Epithelial cell of prostate (primary cell): ENCODE measurements at regions not wholly inside any gene's neighbourhood (a gene's known extent, or its start where the extent isn't known, plus 50 kb on each side); places are given as distances from the start of the nearest gene placed in this dataset.
A peak's percentile ranks its signal among the peaks of the same experiment; 100 is the strongest.
"Not testable (repeated sequence)": the region's sequence is repeated elsewhere in the genome, so short reads cannot be mapped to it uniquely, and the experiment has no call there.

Experiments
- DNase-seq: peaks from one replicate; pipeline ENCODE4 v3.0.0-alpha.2; 2011; ENCODE audit warnings: low read depth, low spot score
- H3K27ac ChIP-seq: fragments of 450-650 bp; 2 replicates; pipeline ENCODE4 v1.5.1; 2017; ENCODE audit warnings: mild to moderate bottlenecking

DNA sequence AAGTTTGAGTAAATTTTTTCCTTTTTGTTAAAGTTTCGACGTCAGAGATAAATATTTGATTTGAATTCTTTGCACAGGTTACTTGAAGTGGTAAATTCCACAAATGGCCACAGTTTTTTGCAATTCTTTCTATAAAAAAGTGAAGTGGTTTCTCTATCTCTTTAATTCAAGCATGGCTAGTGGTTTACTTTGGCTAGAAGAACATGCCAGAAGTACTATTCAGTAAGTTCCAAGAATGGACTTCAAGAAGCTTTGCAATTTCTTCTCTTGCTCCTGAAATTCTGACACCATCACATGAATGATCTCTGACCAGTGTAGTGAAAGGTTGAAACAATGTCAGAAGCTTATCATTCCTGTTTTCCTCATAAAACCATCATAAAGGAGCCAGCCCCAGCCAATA is 55.7 kb upstream of the RNPC3 start:
- no peak overlapping the region for H3K27ac ChIP-seq
- no peak for DNase-seq

DNA sequence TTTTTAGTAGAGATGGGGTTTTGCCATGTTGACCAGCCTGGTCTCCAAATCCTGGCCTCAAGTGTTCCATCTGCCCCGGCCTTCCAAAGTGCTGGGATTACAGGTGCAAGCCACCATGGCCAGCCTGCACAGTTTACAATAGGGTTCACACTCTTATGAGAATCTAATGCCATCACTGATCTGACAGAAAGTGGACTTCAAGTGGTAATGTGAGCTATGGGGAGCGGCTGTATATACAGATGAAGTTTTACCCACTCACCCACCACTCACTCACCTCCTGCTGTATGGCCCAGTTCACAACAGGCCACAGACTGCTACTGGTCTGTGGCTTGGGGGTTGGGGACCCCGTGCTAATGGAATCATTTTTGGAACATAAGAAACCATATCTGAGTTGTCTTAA is 58.4 kb upstream of the RNPC3 start:
- H3K27ac ChIP-seq: no peak overlapping the region
- no peak for DNase-seq

DNA sequence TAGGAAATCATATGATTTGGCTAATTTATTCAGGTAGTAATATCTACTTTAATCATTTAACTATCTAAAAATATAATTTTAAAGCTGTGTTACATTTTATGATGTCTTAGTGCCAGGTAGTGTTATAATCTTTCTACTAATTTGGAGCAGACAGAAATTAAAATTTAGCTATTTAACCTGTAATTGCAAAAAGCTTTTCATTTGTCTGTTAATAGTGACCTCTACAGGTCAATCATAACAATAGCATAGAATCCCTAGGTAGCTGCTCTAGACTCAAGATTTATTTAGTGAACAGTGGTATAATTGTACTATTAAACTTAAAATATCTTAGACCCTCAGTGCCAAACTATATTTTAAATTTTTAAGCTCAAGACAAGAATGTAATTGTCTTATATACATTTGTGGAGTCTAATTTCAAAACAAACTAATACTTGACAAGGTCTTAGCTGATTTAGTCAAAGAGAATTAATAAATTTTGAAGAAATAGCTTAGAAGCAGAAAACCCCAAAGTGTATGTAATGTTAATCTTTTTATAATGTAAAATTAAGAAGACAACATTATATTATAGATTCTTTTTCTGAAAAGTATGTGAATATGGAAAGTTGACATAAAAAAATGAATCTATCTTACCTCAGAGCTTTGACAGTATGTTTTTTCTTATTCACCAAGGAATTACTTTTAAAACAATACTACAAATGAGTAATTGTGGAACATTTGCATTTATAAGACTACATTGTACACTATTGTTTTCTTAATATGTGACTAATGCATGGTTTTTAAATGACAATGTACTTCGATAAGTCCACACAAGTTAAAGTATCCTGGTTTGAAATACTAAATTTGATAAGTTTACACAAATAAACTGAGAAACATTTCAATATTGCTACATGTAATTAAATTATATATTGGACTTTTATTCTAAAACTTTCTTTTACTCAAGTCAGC is 64.1 kb upstream of the RNPC3 start:
- peak overlapping the region; percentile 11 for H3K27ac ChIP-seq
- no peak for DNase-seq

DNA sequence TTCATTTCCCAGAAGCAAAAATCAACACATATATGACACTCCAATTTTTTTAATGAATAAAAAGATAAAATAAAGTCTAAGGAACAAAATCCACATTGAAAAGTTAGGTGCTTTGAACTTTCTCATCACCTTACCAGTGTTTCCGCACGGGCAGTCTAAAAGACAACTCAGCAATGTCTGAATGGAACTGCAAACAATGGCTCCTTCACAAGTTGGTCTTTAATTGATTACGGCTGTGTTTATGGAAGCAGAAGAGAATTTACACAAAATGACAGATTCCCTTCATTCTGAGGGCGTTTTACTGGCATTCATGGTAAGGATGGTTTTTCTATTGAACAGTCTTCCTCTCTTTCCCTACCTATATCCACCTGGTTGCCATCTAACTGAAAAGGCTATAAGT is 65.0 kb upstream of the RNPC3 start:
- DNase-seq: no peak
- H3K27ac ChIP-seq: no peak overlapping the region

DNA sequence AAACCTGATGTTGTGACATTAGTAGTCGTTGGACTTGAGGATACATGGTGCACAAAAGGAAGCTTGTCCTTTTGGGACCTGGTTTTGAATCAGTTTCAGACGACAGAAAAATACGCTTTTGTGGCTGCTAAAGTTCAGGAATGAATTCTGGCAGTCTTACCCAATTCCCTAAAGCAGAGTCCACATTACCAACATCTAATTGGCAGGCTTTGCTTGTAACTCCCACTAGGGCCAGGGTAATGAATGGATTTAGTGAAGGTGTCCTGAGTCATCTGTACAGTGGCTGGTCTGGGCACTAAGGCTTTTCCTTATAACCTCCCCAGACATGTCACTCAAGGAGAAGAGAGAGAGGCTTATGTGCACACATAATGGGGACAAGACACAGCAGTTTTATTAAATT is 66.2 kb upstream of the RNPC3 start:
- no peak for DNase-seq
- no peak overlapping the region for H3K27ac ChIP-seq

DNA sequence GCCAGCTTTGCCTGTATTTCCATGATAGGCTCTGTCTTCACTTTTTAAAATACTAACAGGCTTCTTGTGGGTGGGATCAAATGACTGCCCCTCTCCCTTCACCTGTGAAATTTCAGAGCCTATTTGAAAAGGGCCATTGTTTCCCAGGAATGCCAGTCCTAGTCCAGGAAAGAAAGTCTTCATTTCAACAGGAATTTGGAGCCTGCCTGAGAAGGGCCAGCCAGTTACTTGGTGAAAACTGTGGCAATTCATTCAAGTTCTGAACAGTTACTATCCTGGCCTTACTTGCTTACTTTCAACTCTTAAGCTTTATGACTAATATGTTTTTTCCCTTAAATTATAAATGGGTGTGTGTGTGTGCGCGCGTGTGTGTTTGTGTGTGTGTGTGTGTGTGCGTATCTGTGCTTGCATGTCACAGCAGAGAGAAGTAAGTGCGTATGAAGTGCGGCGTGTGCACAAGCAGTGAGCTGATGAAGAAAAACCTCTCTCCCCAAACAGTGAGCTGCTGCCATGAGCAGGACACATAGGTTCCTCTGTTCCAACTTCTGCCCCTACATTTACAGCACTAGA is 67.5 kb upstream of the RNPC3 start:
- no peak for DNase-seq
- no peak overlapping the region for H3K27ac ChIP-seq

DNA sequence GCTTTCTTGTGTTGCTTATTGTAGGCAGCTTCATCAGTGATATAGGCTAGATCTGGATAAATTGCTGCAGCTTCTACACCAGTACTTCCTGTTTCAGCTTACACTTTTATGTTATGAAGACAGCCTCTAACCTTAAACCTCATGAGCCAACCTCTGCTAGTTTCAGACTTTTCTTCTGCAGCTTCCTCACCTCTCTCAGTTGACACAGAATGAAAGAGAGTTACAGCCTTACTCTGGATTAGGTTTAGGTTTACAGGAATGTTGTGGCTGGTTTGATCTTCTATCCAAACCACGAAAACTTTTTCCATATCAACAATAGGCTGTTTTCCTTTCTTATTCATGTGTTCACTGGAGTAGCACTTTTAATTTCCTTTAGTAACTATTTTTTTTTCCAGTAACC is 76.9 kb upstream of the RNPC3 start:
- no peak for DNase-seq
- no peak overlapping the region for H3K27ac ChIP-seq

DNA sequence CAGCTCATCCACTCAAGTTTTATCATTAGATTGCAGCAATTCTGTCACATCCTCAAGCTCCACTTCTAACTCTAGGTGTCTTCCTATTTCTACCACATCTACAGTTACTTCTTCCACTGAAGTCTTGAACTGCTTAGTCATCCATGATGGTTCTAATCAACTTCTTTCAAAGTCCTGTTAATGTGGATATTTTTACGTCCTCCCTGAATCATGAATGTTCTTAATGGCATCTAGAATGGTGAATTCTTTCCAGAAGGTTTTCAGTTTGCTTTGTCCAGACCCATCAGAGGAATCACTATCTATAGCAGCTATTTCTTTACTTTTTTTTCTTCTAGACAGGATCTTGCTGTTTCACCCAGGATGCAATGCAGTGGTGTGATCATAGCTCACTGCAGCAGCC is 78.0 kb upstream of the RNPC3 start:
- no peak overlapping the region for H3K27ac ChIP-seq
- no peak for DNase-seq

DNA sequence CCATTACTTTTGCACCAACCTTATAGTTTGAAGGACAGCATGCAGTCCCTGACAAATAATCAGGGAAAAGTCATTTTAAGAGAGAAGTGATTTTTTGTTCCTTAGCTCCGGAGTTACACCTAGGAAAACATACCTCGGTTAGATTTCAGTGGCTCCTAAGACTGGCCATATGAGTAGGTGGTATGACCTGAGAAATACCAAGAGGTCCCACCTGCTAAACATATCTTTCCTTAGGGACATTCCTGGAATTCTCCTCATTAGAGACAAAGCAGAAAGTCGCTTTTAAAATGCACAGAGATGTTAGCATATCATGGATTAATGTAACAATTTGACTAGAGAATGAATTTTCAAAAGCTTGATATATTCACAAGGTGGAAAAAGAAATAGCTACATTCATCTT is 84.2 kb upstream of the RNPC3 start:
- no peak for DNase-seq
- H3K27ac ChIP-seq: no peak overlapping the region

DNA sequence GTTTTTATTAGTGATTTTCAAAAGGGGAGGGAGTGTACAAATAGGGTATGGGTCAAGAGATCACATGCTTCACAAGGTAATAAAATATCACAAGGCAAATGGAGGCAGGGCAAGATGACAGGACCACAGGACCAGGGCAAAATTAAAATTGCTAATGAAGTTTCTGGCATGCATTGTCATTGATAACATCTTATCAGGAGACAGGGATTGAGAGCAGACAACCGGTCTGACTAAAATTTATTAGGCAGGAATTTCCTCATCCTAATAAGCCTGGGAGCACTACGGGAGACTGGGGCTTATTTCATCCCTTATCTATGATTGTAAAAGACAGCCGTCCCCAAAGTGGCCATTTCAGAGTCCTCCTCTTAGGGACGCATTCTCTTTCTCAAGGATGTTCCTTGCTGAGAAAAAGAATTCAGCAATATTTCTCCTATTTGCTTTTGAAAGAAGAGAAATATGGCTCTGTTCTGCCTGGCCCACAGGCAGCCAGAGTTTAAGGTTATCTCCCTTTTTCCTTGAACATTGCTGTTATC is 88.9 kb upstream of the RNPC3 start:
- not testable (repeated sequence) for H3K27ac ChIP-seq, DNase-seq

DNA sequence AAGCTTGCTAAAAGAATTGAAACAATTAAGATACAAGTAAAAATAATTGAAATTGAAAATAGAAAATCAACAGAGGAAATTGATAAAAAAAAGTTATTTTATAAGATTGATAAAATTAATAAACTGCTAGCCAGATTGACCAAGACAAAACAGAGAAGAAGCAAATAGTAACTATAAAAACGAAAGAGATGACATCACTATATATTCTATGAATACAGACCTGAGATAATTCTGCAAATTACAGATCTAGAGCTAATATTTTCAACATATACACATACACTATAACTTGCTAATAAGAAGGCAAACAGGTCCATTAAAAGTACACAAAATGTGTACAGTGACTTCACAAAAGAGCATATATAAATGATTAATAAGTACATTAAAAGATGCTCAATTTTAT is 90.1 kb upstream of the RNPC3 start:
- no peak for DNase-seq
- no peak overlapping the region for H3K27ac ChIP-seq

DNA sequence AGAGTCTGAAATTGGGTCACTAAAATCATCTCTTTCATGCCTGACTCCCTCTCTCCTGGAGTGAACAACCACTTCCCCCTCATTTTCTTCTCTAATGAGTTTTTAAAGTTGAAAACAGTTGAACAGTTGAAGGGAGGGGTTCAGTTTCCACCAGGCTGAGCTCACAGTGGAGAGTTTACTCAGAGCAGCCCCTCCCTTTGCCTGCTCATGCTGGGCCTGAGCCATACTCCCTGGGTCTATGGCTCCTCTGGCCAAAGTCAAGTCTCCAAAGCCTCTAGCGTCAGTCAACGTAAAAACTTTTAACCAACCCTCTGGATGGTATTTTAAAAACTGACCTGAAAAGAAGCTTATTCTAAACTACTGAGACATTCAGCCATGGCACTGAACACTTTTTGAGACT is 100.8 kb upstream of the RNPC3 start:
- H3K27ac ChIP-seq: no peak overlapping the region
- no peak for DNase-seq

DNA sequence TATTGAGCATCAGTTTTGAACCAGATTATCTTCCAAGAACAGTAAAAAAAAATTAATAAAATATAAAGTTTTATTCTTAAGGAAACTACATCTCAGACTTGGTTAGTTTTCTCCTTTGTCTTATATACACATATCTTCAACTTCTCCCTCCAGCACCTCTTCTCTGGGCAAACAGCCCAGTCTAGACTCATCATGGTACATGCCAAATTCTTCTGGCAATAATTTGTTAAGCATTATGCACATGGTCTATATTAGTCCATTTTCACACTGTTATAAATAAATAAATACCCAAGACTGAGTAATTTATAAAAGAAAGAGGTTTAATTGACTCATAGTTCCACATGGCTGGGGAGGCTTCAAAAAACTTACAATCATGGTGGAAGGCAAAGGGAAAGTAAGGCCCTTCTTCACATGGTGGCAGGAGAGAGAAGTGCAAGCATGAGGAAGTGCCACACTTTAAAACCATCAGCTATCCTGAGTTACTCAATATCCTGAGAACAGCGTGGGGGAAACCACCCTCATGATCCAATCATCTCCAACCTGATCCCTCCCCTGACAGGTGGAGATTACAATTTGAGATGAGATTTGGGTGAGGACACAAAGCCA is 108.7 kb upstream of the RNPC3 start:
- no peak for DNase-seq
- H3K27ac ChIP-seq: no peak overlapping the region

DNA sequence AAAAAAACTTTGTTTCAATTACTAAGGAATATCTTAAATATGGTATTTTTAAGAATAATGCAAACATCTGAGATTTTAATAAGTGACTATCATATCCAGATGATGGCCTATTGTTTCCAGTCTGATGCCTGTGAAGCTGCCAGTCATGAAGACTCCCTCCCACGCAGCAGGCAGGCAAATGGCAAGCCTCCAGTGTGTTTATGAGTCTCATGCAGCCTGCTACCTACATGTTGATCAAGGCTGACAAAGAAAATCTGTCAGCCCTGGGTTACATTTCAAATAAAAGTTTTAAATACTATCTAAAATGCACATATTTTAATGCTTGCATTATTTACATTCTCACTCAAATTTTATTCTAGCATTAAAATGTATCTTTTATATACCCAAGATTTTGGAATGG is 137.6 kb upstream of the RNPC3 start:
- H3K27ac ChIP-seq: no peak overlapping the region
- no peak for DNase-seq

DNA sequence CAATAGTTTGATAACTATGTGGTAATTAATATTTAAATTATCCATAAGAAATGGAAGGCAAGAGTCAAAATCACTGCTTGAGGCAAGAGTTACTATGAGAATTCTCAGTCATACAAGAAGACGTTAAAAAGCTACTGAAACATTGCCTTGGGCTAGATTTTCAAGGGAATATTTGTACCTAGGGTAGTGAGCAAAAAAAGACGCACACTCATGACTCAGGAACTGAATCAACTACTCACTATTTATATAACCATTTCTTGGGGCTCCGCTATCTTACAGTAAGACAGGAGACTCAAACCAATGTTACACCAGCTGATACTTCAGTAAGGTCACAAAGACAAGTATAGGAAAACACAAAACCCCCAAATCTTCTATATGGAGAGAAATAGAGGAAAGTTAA is 151.5 kb upstream of the RNPC3 start:
- DNase-seq: no peak
- H3K27ac ChIP-seq: no peak overlapping the region

DNA sequence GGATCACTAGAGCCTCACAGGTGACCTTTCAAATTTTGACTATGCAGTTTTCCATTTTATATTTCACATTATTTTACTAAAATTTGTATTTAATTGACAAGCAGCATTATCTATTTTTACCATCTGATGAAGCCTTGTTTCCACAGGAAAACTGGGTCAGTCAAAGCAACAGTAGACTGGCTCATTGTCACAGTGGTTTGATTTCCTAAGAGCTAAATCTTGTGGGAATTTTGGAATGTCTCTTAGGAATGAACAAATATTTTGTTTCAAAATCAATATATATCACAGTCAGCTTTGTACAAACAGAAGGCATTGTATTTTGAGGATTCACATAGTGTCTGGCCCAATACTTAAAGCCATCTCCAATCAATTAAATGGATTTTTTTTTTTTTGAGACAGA is 152.6 kb upstream of the RNPC3 start:
- no peak for DNase-seq
- H3K27ac ChIP-seq: no peak overlapping the region

DNA sequence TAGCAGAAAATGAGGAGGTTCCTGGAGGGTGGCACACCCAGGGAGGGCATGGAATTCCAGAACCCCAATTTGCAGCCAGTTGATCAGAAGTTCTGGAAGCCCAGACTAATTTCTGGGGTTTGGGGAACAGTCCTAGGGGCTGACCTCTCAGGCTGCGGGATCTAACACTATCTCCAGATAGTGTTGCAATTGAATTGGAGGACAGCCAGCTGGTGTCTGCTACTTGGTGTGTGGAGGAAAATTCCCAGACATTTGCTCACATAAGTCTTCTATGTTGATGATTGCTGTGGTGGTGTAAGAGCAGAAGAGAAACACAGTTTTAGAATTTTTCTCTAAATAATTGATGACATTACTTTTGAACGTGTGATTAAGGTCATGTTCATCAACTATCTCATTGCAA is 154.3 kb upstream of the RNPC3 start:
- no peak overlapping the region for H3K27ac ChIP-seq
- DNase-seq: no peak

DNA sequence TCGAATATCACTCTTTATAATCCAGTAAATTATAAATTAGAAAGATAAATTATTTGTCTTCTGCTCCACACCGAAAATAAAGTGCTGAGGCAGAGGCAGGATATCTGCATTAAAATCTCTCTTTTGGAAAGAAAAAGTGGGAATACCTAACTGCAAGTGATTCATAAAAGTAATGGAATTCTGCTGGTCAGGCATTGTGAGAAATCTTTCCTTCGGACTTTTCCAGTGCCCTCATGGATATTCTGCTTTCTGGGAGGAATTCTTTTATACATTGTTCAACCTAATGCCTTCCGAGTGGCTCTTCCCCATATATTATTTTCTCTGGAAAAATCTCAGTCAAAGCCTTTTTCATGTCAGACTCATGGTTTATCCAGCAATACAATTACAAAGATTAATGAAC is 158.3 kb upstream of the RNPC3 start:
- no peak for DNase-seq
- H3K27ac ChIP-seq: no peak overlapping the region

DNA sequence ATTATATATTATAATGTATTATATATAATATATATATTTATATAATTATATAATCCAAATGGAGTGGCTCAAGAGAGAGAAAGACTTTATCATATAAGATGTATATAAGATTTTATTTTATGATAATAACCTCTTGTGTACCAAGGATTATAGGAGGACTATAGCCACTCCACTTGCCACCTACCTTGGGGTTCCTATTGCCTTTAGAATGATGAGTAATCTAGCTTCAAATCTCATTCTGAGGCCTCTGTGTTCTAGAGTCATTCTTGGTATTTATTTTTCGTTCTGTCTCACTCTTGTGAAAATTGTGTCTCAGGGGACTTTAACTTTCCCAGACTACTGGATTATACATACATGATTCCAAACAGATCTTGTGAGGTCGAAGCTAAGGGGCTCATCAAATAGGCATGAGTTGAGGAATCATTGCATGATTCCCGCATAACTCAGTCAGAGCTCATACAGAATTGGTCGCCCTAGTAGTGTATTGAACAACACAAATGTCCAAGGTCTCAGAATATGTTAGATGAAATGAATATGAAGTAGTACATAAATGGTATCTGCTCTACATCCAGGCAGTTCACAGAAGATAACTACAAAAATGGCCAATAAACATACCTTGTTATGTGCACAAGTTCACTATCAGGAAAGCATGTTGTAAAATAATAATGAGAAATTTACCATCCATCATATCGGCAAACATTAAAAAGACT is 159.5 kb upstream of the RNPC3 start:
- H3K27ac ChIP-seq: no peak overlapping the region
- no peak for DNase-seq

DNA sequence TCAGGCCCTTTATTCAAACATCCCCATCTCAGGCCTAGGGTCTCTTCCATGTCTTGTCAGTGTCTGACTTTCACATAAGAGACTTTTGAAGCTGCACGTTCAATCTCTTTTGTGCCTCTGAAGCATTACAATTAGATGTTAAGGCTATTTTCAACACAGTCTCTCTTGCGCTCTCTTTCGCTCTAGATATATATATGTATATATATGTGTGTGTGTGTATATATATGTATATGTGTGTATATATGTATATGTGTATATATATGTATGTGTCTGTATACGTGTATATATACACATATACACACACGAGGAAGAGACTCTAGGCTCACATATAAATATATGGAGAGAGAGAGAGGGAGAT is 162.5 kb upstream of the RNPC3 start:
- no peak for DNase-seq
- H3K27ac ChIP-seq: no peak overlapping the region
